Tibial nerve (tissue), 4 donors: ENCODE measurements at regions not wholly inside any gene's neighbourhood (a gene's known extent, or its start where the extent isn't known, plus 50 kb on each side); places are given as distances from the start of the nearest gene placed in this dataset.

ENCODE experiments used
- DNase-seq, 2 donors: peaks; one replicate each; pipeline ENCODE4 v3.0.0-alpha.2; 2019; ENCODE audit warnings: low spot score in 2 of 2
- H3K27ac ChIP-seq, 4 donors: fragments of 200-600 bp; sonication (generic) in 3 of 4; one replicate each; pipeline ENCODE4 v1.5.1; 2017 to 2019; ENCODE audit warnings: mild to moderate bottlenecking in 1 of 4
- H3K27me3 ChIP-seq, 2 donors: fragments of 200-600 bp; sonication (generic) in 1 of 2; one replicate each; pipeline versions ENCODE4 v1.5.1 to v1.6.0; 2017 to 2019
- H3K36me3 ChIP-seq, 3 donors: fragments of 200-600 bp; sonication (generic); one replicate each; pipeline ENCODE4 v1.5.1; 2018 to 2019
- H3K4me1 ChIP-seq, 4 donors: fragments of 200-600 bp; sonication (generic) in 3 of 4; one replicate each; pipeline ENCODE4 v1.5.1; 2017 to 2019
- H3K4me3 ChIP-seq, 4 donors: fragments of 200-600 bp; sonication (generic) in 3 of 4; one replicate each; pipeline ENCODE4 v1.5.1; 2017 to 2019; ENCODE audit warnings: mild to moderate bottlenecking in 1 of 4, moderate library complexity in 1 of 4
- H3K9me3 ChIP-seq, 4 donors: fragments of 200-600 bp; sonication (generic) in 3 of 4; one replicate each; pipeline ENCODE4 v1.5.1; 2017 to 2019
- EP300 ChIP-seq, 2 donors: sonication (generic); formaldehyde crosslinking; IDR thresholded peaks; one replicate each; pipeline ENCODE4 v1.6.1; 2017; ENCODE audit warnings: antibody characterized with exemption in 2 of 2, mild to moderate bottlenecking in 1 of 2
- POLR2A ChIP-seq, 2 donors: fragments of 450-650 bp; IDR thresholded peaks; one replicate each; pipeline ENCODE4 v1.6.1; 2017; ENCODE audit warnings: antibody characterized with exemption in 2 of 2, mild to moderate bottlenecking in 2 of 2, moderate library complexity in 2 of 2
- WGBS, 2 donors: methylation state at CpG; one replicate each; pipeline ENCODE4 v1.1.5; 2018; 5-methylcytosine and 5-hydroxymethylcytosine counted together
- TF ChIP-seq, protein P1 (sequence below), 5 experiments: fragments of 200-600 bp in 3 of 5; fragments of 450-650 bp in 2 of 5; sonication (generic) in 3 of 5; IDR thresholded peaks; one replicate each; pipeline ENCODE4 v1.5.1; 2016 to 2019; ENCODE audit warnings: antibody characterized with exemption in 5 of 5, mild to moderate bottlenecking in 3 of 5, moderate library complexity in 2 of 5

DNA sequence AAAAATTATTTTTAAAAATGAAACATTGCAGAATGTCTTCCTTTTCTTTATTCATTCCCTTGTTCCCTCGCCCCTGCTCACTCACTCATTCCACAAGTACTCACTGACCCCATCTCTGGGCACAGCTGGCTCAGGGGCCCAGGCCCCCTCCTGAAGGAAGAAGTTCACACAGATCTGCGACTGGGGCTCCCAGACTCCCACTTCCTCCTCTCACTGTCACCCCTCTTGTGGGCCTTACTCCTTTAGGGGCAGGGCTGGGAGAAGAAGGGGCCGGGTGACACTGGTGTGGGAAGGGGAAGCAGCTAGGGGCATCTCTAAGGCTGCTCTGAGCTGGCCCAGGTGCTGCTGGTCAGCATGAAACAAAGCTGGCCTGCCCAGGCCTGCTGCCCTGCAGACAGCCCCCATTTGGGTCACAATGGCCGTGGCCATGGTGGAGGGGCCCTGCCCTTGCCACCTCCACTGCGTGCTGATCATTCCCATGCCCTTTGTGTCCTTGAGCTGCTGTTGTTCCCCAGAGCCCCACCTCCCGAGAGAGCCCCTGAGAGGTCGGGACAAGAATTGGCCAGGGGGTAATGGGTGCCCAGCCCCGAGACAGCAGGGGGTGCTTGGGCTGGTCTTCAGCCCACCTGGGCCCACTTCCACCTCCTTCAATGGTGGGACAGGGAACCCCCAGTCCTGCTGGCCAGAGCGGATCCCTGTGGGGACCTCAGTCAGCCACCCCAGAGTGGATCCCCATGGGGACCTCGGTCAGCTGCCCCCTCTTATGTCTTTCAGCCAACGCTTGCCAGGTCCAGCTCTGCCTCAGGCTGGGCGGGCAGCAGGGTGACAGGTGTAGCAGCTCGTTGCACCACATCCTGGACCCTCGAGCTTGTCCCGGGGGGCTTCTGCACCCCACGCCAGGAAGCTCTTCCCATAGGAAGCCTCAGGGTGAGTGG, 212.4 kb upstream of the C14orf180 start:
- no peak for TF ChIP-seq EP300 (IDR thresholded peaks at IDR 0.05)
- TF ChIP-seq POLR2A (IDR thresholded peaks at IDR 0.05) = no peak
- TF ChIP-seq, protein P1, sequence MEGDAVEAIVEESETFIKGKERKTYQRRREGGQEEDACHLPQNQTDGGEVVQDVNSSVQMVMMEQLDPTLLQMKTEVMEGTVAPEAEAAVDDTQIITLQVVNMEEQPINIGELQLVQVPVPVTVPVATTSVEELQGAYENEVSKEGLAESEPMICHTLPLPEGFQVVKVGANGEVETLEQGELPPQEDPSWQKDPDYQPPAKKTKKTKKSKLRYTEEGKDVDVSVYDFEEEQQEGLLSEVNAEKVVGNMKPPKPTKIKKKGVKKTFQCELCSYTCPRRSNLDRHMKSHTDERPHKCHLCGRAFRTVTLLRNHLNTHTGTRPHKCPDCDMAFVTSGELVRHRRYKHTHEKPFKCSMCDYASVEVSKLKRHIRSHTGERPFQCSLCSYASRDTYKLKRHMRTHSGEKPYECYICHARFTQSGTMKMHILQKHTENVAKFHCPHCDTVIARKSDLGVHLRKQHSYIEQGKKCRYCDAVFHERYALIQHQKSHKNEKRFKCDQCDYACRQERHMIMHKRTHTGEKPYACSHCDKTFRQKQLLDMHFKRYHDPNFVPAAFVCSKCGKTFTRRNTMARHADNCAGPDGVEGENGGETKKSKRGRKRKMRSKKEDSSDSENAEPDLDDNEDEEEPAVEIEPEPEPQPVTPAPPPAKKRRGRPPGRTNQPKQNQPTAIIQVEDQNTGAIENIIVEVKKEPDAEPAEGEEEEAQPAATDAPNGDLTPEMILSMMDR (IDR thresholded peaks at IDR 0.05) = no peak
- H3K9me3 ChIP-seq = peaks cover 0 to 24% (median 0%) of the 10 kb centered on the region in 4 donors
- no peaks in the 10 kb centered on the region for H3K4me1 ChIP-seq
- H3K27me3 ChIP-seq = no peaks in the 10 kb centered on the region
- 68 to 79% methylated on average over 7 to 16 of the region's 16 CpGs for WGBS, 2 donors
- H3K27ac ChIP-seq = no peak overlapping the region
- no peaks in the 10 kb centered on the region for H3K36me3 ChIP-seq
- H3K4me3 ChIP-seq = no peak overlapping the region
- no peak for DNase-seq

DNA sequence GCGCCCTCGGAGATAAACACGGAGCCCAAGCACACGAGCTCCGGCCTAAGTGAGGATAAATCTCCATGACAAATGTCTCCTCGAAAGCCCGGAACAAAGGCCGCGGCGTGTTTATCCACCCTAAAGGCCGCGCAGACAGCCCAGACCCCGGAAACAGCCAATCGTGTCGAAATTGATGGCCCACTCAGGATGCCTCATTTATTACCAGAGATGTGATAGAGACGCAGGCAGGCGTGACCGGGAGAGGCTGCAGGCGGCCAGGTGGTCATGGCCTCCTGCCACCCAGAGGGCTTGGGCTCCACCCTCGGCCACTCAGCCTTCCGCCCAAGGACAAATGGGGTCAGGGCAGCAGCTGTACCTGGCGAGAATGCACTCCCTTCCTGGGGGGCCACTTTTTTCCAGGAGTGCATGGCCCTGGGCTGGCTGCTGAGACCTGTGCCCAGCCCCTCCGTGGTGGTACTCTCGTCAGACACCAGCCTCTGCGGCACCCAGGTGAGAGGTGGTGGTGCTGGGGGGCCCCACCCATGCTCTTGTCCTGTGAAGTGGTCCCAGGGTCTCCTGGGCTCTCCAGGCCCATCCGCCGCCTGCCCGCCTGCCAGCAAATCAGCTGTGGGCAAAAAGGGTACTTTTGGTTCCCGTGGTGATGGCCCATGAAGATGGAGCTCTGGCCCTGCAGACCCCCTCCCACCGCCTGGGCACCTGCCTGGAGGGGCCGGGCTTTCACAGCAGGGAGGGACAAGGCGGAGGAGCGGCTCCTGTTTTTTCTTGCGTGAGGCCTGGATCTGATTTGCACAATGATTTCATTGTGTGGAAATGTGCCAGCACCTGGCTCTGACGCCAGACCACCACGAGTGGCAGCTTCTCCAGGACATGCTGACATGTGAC, 211.5 kb upstream of the C14orf180 start:
- no peak for DNase-seq
- H3K4me1 ChIP-seq = no peaks in the 10 kb centered on the region
- H3K4me3 ChIP-seq = no peak overlapping the region
- H3K27me3 ChIP-seq = no peaks in the 10 kb centered on the region
- H3K9me3 ChIP-seq = peaks cover 0 to 24% (median 0%) of the 10 kb centered on the region in 4 donors
- no peak overlapping the region for H3K27ac ChIP-seq
- H3K36me3 ChIP-seq = no peaks in the 10 kb centered on the region
- TF ChIP-seq POLR2A (IDR thresholded peaks at IDR 0.05) (no peak), EP300 (IDR thresholded peaks at IDR 0.05) (no peak)
- TF ChIP-seq, protein P1 (IDR thresholded peaks at IDR 0.05) = no peak
- WGBS, 2 donors = 47 to 54% methylated on average over 27 to 30 of the region's 36 CpGs

DNA sequence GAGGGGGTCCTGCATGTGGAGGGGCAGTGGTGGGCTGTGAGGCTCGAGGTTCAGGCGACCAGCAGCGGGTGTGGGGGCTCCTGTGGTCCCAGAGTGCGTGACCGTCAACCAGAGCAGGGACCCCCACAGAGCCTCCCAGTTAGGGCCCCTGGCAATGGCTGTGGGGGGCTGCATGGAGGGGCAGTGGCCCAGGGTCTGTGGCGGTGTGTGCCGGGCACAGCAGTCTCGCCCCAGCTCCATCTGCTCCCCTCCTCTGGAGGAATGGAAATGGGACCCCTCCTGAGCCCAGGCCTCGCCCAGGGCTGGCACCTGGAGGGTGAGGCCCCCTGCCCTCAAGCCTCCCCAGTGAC, 210.8 kb upstream of the C14orf180 start:
- H3K4me3 ChIP-seq = no peak overlapping the region
- H3K27me3 ChIP-seq = no peaks in the 10 kb centered on the region
- DNase-seq = no peak
- H3K9me3 ChIP-seq = peaks cover 0 to 24% (median 0%) of the 10 kb centered on the region in 4 donors
- TF ChIP-seq EP300 (IDR thresholded peaks at IDR 0.05) (no peak), POLR2A (IDR thresholded peaks at IDR 0.05) (no peak)
- TF ChIP-seq, protein P1 (IDR thresholded peaks at IDR 0.05) = no peak
- no peaks in the 10 kb centered on the region for H3K36me3 ChIP-seq
- WGBS, 2 donors = 47 to 61% methylated on average over 3 to 6 of the region's 9 CpGs
- H3K27ac ChIP-seq = no peak overlapping the region
- no peaks in the 10 kb centered on the region for H3K4me1 ChIP-seq

DNA sequence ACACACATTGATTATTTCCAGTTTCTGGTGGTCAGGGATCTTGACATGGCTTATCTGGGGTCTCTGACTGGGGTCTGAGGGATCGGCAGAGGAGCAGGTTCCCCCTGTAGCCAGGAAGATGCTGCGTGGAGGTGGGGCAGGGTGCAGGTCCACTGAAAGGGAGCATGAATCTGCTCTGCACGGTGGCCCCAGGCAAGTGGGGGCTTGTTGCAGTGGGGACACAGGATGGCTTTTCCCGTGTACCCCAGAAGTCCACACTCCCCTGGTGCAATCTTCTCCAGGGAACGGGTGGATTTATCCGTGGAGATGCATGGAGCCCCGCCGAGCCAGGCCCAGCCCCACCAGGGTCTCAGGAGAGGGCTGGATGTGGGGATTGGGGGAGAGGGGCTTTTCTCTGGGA, 210.4 kb upstream of the C14orf180 start:
- peaks cover 0 to 20% (median 0%) of the 10 kb centered on the region in 4 donors for H3K9me3 ChIP-seq
- H3K36me3 ChIP-seq = no peaks in the 10 kb centered on the region
- no peaks in the 10 kb centered on the region for H3K4me1 ChIP-seq
- H3K4me3 ChIP-seq = no peak overlapping the region
- 63 to 77% methylated on average over 7 of the region's 8 CpGs for WGBS, 2 donors
- H3K27me3 ChIP-seq = no peaks in the 10 kb centered on the region
- H3K27ac ChIP-seq = no peak overlapping the region
- TF ChIP-seq, protein P1 (IDR thresholded peaks at IDR 0.05) = no peak
- TF ChIP-seq POLR2A (IDR thresholded peaks at IDR 0.05) (no peak), EP300 (IDR thresholded peaks at IDR 0.05) (no peak)
- DNase-seq = no peak
